ENCODE measurements at regions not wholly inside any gene's neighbourhood (a gene's known extent, or its start where the extent isn't known, plus 50 kb on each side); places are given as distances from the start of the nearest gene placed in this dataset.
"Not testable (repeated sequence)": the region's sequence is repeated elsewhere in the genome, so short reads cannot be mapped to it uniquely, and the experiment has no call there.

DNA sequence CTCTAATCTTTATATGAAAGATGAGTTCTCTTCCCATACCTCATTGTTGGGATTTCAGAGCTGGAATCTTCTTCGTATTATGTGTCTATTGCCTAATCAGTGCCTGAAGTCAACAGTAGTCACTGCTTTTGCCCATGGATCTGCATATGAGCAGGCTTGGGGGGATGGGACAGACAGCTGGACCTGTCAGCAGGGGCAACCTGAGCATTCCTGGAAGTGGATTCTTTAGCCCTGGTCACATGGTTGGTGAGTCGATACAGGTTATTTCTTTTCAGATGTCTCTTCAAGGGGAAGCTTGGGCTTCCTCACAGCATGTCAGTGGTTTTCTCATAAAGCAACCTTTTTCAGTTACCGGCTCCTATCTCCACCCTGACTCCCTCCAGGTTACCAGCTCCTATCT is 97.3 kb upstream of the RBM19 start:
- TF ChIP-seq, protein P1, sequence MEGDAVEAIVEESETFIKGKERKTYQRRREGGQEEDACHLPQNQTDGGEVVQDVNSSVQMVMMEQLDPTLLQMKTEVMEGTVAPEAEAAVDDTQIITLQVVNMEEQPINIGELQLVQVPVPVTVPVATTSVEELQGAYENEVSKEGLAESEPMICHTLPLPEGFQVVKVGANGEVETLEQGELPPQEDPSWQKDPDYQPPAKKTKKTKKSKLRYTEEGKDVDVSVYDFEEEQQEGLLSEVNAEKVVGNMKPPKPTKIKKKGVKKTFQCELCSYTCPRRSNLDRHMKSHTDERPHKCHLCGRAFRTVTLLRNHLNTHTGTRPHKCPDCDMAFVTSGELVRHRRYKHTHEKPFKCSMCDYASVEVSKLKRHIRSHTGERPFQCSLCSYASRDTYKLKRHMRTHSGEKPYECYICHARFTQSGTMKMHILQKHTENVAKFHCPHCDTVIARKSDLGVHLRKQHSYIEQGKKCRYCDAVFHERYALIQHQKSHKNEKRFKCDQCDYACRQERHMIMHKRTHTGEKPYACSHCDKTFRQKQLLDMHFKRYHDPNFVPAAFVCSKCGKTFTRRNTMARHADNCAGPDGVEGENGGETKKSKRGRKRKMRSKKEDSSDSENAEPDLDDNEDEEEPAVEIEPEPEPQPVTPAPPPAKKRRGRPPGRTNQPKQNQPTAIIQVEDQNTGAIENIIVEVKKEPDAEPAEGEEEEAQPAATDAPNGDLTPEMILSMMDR (IDR thresholded peaks at IDR 0.05; ENCODE audit: low read depth, low read length, poor library complexity, severe bottlenecking): no peak
- H3K27me3 ChIP-seq (ENCODE audit: control insufficient read depth, low read length): no peaks in the 10 kb centered on the region
- no peaks in the 10 kb centered on the region for H3K9me2 ChIP-seq (replicated peaks; ENCODE audit: control insufficient read depth, low read length)
- H3F3A ChIP-seq (ENCODE audit: control insufficient read depth, insufficient read depth): no peaks in the 10 kb centered on the region
- no peak overlapping the region for H3K4me2 ChIP-seq (ENCODE audit: low read length)
- H4K20me1 ChIP-seq (ENCODE audit: control insufficient read depth, insufficient read depth, low read depth, low read length): no peaks in the 10 kb centered on the region
- H3K79me2 ChIP-seq (ENCODE audit: control insufficient read depth, low read length): no peaks in the 10 kb centered on the region
- H3K4me1 ChIP-seq (ENCODE audit: control insufficient read depth, low read length): no peaks in the 10 kb centered on the region
- H3K4me3 ChIP-seq (ENCODE audit: low read length): no peak overlapping the region
- H3K9me3 ChIP-seq (ENCODE audit: control insufficient read depth, insufficient read depth, low read length): no peaks in the 10 kb centered on the region
- no peaks in the 10 kb centered on the region for H3K36me3 ChIP-seq (ENCODE audit: control insufficient read depth, low read length)
- no peak overlapping the region for H3K27ac ChIP-seq (ENCODE audit: low read depth, low read length)

DNA sequence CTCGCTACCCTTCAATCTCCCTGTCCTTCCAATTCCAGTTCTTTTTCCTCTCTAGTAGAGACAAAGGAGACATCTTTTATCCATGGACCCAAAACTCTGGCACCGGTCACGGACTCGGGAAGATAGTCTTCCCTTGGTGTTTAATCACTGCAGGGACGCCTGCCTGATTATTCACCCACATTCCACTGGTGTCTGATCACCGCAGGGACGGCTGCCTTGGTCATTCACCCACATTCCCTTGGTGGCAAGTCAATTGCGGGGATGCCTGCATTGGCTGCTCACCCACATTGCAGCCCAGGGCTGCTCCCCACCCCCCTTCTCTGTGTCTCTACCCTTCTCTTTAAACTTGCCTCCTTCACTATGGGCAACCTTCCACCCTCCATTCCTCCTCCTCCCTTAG is 90.2 kb upstream of the RBM19 start:
- H3K4me3 ChIP-seq (ENCODE audit: low read length); H3K79me2 ChIP-seq (ENCODE audit: control insufficient read depth, low read length); H3K4me2 ChIP-seq (ENCODE audit: low read length); H4K20me1 ChIP-seq (ENCODE audit: control insufficient read depth, insufficient read depth, low read depth, low read length); H3F3A ChIP-seq (ENCODE audit: control insufficient read depth, insufficient read depth); H3K4me1 ChIP-seq (ENCODE audit: control insufficient read depth, low read length); H3K9me3 ChIP-seq (ENCODE audit: control insufficient read depth, insufficient read depth, low read length); H3K27ac ChIP-seq (ENCODE audit: low read depth, low read length); H3K27me3 ChIP-seq (ENCODE audit: control insufficient read depth, low read length); H3K36me3 ChIP-seq (ENCODE audit: control insufficient read depth, low read length); H3K9me2 ChIP-seq (replicated peaks; ENCODE audit: control insufficient read depth, low read length): not testable (repeated sequence)

- H3K9me3 ChIP-seq (ENCODE audit: control insufficient read depth, insufficient read depth, low read length): no peaks in the 10 kb centered on the region
- no peaks in the 10 kb centered on the region for H3K36me3 ChIP-seq (ENCODE audit: control insufficient read depth, low read length)
- H3K79me2 ChIP-seq (ENCODE audit: control insufficient read depth, low read length): no peaks in the 10 kb centered on the region
These were observed 88.9 kb upstream of the RBM19 start for GRCh38 chr12:114054982-114055381.

GRCh38 chr12:114046236-114046998 is 80.3 kb upstream of the RBM19 start:
- no peaks in the 10 kb centered on the region for H3K9me3 ChIP-seq (ENCODE audit: control insufficient read depth, insufficient read depth, low read length)
- H3K27me3 ChIP-seq (ENCODE audit: control insufficient read depth, low read length): peaks cover 15% of the 10 kb centered on the region
- TF ChIP-seq EZH2phosphoT487 (IDR thresholded peaks at IDR 0.05; ENCODE audit: borderline replicate concordance, low read length): no peak
- TF ChIP-seq, protein P1 (IDR thresholded peaks at IDR 0.05; ENCODE audit: low read depth, low read length, poor library complexity, severe bottlenecking): no peak
- no peak overlapping the region for H3K4me3 ChIP-seq (ENCODE audit: low read length)
- H3K27ac ChIP-seq (ENCODE audit: low read depth, low read length): no peak overlapping the region
- no peaks in the 10 kb centered on the region for H3K9me2 ChIP-seq (replicated peaks; ENCODE audit: control insufficient read depth, low read length)
- no peaks in the 10 kb centered on the region for H3K79me2 ChIP-seq (ENCODE audit: control insufficient read depth, low read length)
- no peak overlapping the region for H3K4me2 ChIP-seq (ENCODE audit: low read length)
- H3K4me1 ChIP-seq (ENCODE audit: control insufficient read depth, low read length): no peaks in the 10 kb centered on the region
- no peaks in the 10 kb centered on the region for H3F3A ChIP-seq (ENCODE audit: control insufficient read depth, insufficient read depth)
- no peaks in the 10 kb centered on the region for H4K20me1 ChIP-seq (ENCODE audit: control insufficient read depth, insufficient read depth, low read depth, low read length)
- no peaks in the 10 kb centered on the region for H3K36me3 ChIP-seq (ENCODE audit: control insufficient read depth, low read length)

More at GRCh38 chr12:114054982-114055381, 88.9 kb upstream of the RBM19 start:
- H3K4me3 ChIP-seq (ENCODE audit: low read length): no peak overlapping the region
- H3K9me2 ChIP-seq (replicated peaks; ENCODE audit: control insufficient read depth, low read length): no peaks in the 10 kb centered on the region
- TF ChIP-seq, protein P1 (IDR thresholded peaks at IDR 0.05; ENCODE audit: low read depth, low read length, poor library complexity, severe bottlenecking): no peak
- TF ChIP-seq EZH2phosphoT487 (IDR thresholded peaks at IDR 0.05; ENCODE audit: borderline replicate concordance, low read length): no peak
- no peaks in the 10 kb centered on the region for H4K20me1 ChIP-seq (ENCODE audit: control insufficient read depth, insufficient read depth, low read depth, low read length)
- H3F3A ChIP-seq (ENCODE audit: control insufficient read depth, insufficient read depth): no peaks in the 10 kb centered on the region
- H3K4me2 ChIP-seq (ENCODE audit: low read length): no peak overlapping the region
- no peaks in the 10 kb centered on the region for H3K4me1 ChIP-seq (ENCODE audit: control insufficient read depth, low read length)
- H3K27ac ChIP-seq (ENCODE audit: low read depth, low read length): no peak overlapping the region
- H3K27me3 ChIP-seq (ENCODE audit: control insufficient read depth, low read length): no peaks in the 10 kb centered on the region

Measured in DOHH2 (cell line).